GM18519 (cell line): ENCODE measurements at regions not wholly inside any gene's neighbourhood (a gene's known extent, or its start where the extent isn't known, plus 50 kb on each side); places are given as distances from the start of the nearest gene placed in this dataset.

Experiments used
- ATAC-seq: cut with Tn5 transposase; IDR thresholded peaks from one replicate; pipeline ENCODE4 v1.9.1; 2021; ENCODE audit warnings: mild to moderate bottlenecking, moderate library complexity; ENCODE audit not compliant: unreplicated experiment, low FRiP score

- ATAC-seq: no peak
Observed at GRCh38 chr6:40805336-40805735, 218.2 kb upstream of the LRFN2 start.

DNA sequence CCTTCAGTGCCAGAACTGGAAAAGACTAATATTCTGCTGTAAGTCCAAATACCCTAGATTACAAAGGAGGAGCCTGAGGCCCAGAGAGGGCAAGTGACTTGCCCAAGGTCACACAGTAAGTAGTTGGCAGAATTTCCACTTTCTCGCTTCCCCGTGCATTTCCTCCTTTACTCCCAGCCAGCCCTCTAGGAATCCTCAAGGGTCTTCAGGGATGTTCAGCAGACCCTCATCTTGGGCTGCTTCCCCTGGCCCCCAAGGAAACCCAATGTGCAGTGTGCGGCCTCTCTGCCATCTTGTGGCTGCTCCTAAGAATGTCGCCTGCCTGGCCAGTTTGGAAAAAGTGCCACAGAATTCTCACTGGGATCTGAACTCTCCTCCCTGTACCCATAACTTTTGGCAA lies 217.7 kb upstream of the LRFN2 start:
- no peak for ATAC-seq

- no peak for ATAC-seq
Observed at GRCh38 chr6:40803897-40804702, 216.9 kb upstream of the LRFN2 start.

DNA sequence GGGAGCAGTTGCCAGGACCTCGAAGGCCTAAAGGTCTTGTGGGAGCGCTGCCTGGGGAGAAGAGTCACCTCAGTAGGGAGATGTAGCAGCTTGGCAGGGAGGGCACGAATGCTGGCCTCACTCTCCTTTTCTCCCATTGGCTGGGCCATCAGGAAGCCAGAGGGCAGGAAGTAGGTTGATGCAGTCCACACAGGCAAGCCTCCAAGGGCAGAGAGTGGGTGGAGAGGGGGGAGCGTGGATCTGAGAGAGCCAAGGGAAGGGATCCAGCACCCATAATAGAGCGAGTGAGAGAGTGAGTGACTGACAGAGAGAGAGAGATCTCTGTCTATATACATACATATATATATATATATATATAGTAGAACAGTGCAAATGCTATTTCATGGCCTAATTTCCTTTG lies 215.3 kb upstream of the LRFN2 start:
- ATAC-seq: no peak

DNA sequence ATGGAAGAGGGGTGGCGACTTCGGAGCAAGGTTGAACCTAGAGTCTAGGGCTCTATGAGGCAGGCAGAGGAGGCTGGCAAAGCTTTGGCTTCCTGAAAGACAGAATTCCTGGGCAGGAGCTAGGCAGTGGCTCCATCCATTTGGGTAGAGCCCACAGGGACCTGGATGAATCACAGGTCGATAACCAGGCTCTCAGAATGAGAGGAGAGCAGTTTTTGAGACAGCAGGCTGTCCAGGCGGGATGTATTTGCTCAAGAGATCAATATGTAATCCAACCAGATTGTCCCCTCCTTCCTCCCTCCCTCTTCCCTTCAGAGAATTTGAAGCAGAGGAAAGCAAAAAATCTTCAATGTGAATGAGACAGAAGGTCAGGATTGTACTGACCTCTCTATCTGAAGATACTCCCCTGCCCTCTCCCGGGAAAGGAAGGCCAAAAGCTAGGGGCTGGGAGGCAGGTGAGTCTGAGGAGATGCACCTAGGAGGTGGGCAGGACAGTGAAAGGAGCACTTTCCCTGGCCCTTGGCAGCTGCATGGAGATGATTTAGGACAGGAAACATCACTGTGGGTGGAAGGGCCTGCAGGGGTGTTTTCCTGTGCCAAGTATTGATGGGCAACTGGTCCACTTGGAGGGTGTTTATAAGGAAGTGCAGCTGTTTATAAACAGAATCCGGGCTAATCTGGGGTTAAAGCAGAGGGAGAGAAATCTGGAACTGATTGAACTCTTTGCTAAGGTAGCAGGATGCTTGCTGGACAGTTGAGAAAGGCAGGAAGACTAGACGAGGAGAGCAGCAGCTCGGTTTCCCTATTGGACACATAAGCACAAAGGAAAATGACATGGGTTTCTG lies 212.4 kb upstream of the LRFN2 start:
- ATAC-seq: no peak

DNA sequence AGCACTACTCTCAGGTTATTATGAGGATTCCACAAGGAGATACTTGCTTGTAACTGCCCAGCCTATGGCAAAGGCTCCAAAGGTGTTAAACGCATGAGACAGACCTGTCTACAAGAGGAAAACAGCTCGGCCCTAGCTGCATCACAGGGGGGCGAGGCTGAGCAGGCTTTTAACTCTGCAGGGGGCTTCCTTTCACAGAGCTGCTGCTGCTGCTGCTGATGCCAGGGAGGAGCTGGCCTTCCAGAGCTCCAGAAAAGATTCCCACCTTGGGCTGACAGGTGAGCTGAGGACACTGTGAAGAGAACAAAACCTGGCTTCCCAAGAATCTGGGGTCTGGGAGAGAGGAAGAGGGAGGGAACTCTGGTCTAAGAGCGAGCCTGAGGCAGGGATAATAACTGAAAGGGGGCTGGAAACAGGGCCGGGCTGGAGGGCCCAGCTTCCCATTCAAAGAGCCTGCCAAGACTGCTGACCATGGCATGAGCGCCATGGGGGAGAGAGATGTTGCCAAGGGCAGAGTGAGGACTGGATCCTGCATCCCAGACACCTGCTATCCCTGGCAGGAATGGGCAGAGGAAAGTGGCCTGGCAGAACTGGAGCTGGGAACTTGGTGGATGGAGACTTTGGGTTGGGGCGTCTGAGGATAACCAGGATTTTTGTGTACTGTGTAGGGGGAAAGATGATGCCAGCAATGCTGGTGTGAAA lies 211.1 kb upstream of the LRFN2 start:
- ATAC-seq: no peak

GRCh38 chr6:40796260-40797221 lies 209.4 kb upstream of the LRFN2 start:
- no peak for ATAC-seq

DNA sequence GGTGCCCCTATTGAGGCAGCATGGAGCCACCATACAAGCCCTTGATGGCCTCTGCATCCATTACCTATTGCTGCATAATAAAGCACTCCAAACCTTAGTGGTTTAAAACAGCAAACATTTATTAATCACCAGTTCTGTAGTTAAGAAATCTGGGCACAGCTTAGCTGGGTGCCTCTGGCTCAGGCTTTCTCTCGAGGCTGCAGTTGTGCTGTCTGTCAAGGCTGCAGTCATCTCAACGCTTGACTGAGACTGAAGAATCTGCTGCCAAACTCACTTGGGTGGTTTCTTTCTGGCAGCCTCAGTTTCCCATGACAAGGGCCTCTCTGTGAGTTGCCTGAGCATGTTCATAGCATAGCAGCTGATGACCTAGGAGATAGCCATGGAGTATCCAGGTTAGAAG lies 207.4 kb upstream of the LRFN2 start:
- ATAC-seq: no peak

DNA sequence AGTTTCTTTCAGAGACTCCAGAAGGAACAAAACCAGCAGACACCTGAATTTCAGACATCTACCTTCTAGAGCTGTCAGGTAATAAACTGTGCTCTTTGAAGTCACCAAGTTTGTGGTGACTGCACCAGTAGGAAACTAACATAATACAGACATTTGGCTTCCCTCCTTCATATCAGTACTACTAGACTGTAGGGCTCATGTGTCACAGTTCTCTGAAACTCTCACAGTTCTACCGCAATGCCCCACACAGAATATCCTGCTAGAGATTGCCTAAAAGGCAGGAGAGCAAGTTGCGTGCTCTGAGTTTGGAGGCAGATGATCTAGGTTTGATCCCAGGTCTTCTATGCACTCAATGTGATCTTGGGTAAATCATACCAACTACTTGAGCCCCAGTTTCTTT lies 205.0 kb upstream of the LRFN2 start:
- ATAC-seq: no peak

GRCh38 chr6:40791004-40791403 lies 203.8 kb upstream of the LRFN2 start:
- ATAC-seq: no peak

- no peak for ATAC-seq
Observed at GRCh38 chr6:40788661-40789655, 201.8 kb upstream of the LRFN2 start.

GRCh38 chr6:40782355-40782754 lies 195.2 kb upstream of the LRFN2 start:
- no peak for ATAC-seq

DNA sequence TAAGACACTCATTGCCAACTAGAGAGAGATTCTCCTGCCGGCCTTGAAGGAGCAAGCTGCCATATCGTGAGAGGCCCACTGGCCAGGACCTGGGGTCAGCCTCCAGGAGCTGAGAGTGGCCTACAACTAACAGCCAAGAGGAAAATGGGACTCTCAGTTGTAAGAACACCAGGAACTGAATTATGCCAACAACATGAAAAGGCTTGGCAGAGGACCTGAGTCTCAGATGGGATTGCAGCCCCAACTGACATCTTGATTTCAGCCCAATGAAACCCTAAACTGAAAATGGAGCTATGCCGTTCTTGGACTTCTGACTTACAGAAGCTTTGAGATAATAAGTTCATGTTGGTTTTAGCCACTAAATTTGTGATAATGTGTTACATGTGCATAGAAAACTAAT lies 193.5 kb upstream of the LRFN2 start:
- ATAC-seq: no peak

- no peak for ATAC-seq
Observed at GRCh38 chr6:40779409-40779808, 192.2 kb upstream of the LRFN2 start.

- no peak for ATAC-seq
Observed at GRCh38 chr6:40778918-40779317, 191.8 kb upstream of the LRFN2 start.

DNA sequence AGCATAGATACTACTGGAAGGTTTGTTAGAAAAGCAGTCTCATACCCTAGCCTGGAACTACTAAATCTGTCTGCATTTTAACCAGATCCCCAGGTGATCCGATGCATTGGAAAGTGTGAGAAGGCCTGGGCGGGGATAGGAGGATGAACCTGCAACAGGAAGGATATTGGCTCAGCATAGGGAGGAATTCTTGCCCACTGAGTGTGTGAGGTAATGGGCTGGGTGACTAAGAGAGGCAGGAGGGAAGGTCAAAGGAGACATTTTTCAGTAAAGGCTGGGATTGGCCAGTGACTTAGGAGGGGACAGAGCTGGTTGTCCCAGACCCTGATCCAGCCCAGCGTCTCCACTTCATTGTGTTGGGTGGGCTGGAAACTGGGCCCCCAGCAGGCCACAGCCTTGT lies 191.0 kb upstream of the LRFN2 start:
- no peak for ATAC-seq

- ATAC-seq: no peak
Observed at GRCh38 chr6:40774932-40775331, 187.8 kb upstream of the LRFN2 start.

GRCh38 chr6:40770794-40771193 lies 183.6 kb upstream of the LRFN2 start:
- ATAC-seq: no peak

GRCh38 chr6:40764726-40765125 lies 177.6 kb upstream of the LRFN2 start:
- ATAC-seq: no peak
